ENCODE measurements at regions not wholly inside any gene's neighbourhood (a gene's known extent, or its start where the extent isn't known, plus 50 kb on each side); places are given as distances from the start of the nearest gene placed in this dataset.

DNA sequence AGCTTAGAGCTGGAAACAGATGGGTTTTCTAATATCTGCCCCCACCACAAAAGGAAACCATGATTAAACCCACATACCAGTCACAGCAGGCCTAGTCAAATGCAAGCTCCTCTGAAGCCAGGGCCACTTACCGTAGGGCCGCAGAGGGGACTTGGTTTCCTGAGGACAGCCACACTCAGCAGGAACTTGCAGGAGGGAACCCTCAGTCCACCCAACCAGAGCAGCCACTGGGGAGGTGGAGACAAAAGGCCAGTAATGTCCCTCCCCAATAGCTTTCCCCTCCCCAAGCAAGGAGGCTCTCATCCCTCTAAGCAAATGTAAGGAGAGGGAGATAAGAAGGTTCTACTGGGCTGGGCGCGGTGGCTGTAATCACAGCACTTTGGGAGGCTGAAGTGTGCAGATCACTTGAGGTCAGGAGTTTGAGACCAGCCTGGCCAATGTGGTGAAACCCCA lies 384.4 kb upstream of the JARID2 start:
- H3K9me3 ChIP-seq (ENCODE audit: control insufficient read depth, insufficient read depth, low read length), result no peaks in the 10 kb centered on the region
- no peaks in the 10 kb centered on the region for H3K36me3 ChIP-seq (ENCODE audit: control insufficient read depth, insufficient read depth, low read length)
- H3K27me3 ChIP-seq (ENCODE audit: control insufficient read depth, insufficient read depth, low read length), result no peaks in the 10 kb centered on the region
- peak overlapping the region; percentile 22 for H3K27ac ChIP-seq (ENCODE audit: low read length)
- WGBS (ENCODE audit: insufficient coverage, insufficient read length), result no CpG with 5 or more reads among the region's 4 CpGs
- H3K4me1 ChIP-seq (ENCODE audit: control insufficient read depth, insufficient read depth, low read length), result 0 out of 2 replicates have a peak, but pooled peaks cover 1% of the 10 kb centered on the region
- DNase-seq (ENCODE audit: low read depth, low spot score), result no peak
- no peak overlapping the region for H3K4me3 ChIP-seq (ENCODE audit: low read length)

DNA sequence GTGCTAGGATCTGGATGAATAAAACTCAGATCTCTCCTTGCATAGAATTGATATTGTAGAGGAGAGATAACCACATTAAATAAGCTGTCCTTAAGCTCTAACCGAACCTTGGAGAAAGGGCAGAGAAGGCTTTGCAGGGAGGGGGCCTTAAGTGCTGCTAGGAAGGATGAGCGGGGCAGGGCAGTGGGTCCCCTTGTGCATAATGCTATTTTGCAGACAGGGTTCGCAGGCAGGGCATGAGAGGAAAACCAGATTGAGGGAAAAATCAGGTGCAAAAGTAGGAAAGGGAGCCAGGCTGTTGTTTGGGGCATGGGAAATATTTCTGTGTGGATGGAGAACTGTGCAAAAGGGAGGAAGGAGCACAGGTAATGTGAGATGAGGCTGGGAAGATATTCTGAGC lies 383.0 kb upstream of the JARID2 start:
- Histone ChIP-seq H3K4me3 (ENCODE audit: low read length) (no peak overlapping the region), H3K36me3 (ENCODE audit: control insufficient read depth, insufficient read depth, low read length) (no peaks in the 10 kb centered on the region), H3K27ac (ENCODE audit: low read length) (no peak overlapping the region), H3K27me3 (ENCODE audit: control insufficient read depth, insufficient read depth, low read length) (no peaks in the 10 kb centered on the region), H3K9me3 (ENCODE audit: control insufficient read depth, insufficient read depth, low read length) (no peaks in the 10 kb centered on the region), H3K4me1 (ENCODE audit: control insufficient read depth, insufficient read depth, low read length) (no peaks in the 10 kb centered on the region)
- no peak for DNase-seq (ENCODE audit: low read depth, low spot score)
- WGBS (ENCODE audit: insufficient coverage, insufficient read length), result no CpG with 5 or more reads among the region's 3 CpGs

DNA sequence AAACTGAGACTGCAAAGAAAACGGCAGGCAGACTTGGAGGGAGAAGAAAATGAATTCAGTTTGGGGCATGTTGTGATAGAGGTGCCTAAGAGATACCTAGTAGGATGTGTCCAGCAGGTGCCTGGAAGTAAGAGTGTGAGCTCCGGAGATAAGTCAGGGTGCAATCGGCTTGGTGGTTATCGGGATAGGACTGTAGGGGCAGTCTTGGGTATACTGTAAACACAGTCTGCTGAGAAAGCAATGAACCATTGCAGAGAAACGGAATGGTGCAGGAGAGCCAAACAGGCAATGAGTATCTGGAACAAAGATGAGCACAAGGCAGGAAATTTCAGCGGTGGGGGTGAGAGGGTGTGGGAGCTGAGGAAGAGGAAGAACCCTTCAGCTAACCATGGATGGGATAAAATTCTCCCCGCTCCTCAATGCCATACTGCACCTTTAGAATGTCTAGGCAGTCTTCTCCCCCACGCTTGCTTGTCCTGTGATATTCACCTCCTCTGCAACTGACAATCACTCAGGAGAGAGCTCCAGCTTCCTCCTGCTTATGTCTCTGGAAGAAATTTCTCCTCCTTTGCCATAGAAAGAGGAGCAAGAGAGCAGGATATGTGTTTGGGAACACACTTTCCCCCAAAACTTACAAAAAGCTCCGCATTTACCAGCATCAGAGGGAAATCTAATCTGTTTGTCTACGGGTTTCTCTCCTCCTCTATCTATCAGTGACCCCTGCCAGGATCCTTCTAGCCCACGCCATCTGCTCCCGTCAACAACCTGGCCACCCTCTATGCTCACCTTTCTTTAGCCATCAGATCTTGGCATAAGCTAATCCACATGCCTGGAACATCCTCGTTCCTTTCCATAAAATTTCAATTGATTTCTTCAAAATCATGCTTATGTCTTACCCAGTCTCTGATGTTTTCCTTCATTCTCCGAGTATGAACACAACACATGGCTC lies 381.7 kb upstream of the JARID2 start:
- 100% methylated on average over 1 of the region's 14 CpGs for WGBS (ENCODE audit: insufficient coverage, insufficient read length)
- H3K9me3 ChIP-seq (ENCODE audit: control insufficient read depth, insufficient read depth, low read length), result no peaks in the 10 kb centered on the region
- no peak for DNase-seq (ENCODE audit: low read depth, low spot score)
- H3K4me1 ChIP-seq (ENCODE audit: control insufficient read depth, insufficient read depth, low read length), result no peaks in the 10 kb centered on the region
- no peaks in the 10 kb centered on the region for H3K36me3 ChIP-seq (ENCODE audit: control insufficient read depth, insufficient read depth, low read length)
- H3K27ac ChIP-seq (ENCODE audit: low read length), result no peak overlapping the region
- no peaks in the 10 kb centered on the region for H3K27me3 ChIP-seq (ENCODE audit: control insufficient read depth, insufficient read depth, low read length)
- no peak overlapping the region for H3K4me3 ChIP-seq (ENCODE audit: low read length)

DNA sequence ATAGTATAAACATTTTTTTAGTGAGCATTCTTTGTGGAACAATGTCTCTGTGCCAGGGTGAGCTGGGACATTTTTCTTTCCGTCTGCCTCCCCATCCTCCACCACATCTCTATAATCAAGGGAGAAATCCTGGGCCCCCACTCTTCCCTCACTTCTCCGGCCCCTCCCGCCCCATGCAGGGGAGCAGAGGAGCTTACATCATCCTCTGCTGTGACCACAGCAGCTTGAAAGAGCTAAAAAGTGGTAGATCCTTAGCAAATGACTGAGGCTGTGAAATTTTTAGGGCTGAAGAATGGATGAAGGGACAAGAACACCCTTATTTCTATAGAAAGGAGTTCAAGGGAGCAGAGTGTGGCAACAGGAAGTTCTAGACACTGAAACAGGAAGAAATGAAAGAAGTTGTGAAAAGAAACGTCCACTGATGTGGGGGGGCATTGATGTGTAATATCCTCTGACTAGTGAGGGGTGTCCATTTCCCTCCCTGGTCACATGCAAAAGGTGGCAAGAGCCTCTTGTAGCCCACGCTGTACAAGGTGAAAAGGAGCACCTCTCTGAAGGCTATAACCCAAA lies 380.3 kb upstream of the JARID2 start:
- WGBS (ENCODE audit: insufficient coverage, insufficient read length), result no CpG with 5 or more reads among the region's 5 CpGs
- no peak for DNase-seq (ENCODE audit: low read depth, low spot score)
- no peaks in the 10 kb centered on the region for H3K36me3 ChIP-seq (ENCODE audit: control insufficient read depth, insufficient read depth, low read length)
- H3K4me1 ChIP-seq (ENCODE audit: control insufficient read depth, insufficient read depth, low read length), result no peaks in the 10 kb centered on the region
- H3K4me3 ChIP-seq (ENCODE audit: low read length), result no peak overlapping the region
- no peak overlapping the region for H3K27ac ChIP-seq (ENCODE audit: low read length)
- H3K27me3 ChIP-seq (ENCODE audit: control insufficient read depth, insufficient read depth, low read length), result no peaks in the 10 kb centered on the region
- H3K9me3 ChIP-seq (ENCODE audit: control insufficient read depth, insufficient read depth, low read length), result no peaks in the 10 kb centered on the region

DNA sequence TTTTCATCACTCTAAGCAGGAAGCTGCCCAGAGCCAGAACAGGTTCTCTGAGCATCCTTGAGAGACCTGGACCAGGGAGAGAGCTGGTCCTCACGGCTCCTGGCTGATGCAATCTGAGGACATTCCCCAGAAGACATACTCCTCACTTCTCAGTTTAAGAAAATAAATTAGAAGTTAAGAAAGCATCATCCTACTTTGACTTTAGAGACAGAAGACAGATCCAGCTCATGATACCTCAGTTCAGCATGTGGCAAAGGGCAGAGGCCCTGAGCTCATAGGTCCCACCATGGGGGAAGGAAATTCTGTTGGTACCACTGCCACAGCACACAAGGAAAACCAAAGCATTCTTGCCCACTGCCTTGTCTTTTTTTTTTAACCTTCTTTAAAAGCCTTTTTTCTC lies 378.1 kb upstream of the JARID2 start:
- no peak overlapping the region for H3K27ac ChIP-seq (ENCODE audit: low read length)
- WGBS (ENCODE audit: insufficient coverage, insufficient read length), result no CpG with 5 or more reads among the region's 1 CpG
- no peaks in the 10 kb centered on the region for H3K27me3 ChIP-seq (ENCODE audit: control insufficient read depth, insufficient read depth, low read length)

DNA sequence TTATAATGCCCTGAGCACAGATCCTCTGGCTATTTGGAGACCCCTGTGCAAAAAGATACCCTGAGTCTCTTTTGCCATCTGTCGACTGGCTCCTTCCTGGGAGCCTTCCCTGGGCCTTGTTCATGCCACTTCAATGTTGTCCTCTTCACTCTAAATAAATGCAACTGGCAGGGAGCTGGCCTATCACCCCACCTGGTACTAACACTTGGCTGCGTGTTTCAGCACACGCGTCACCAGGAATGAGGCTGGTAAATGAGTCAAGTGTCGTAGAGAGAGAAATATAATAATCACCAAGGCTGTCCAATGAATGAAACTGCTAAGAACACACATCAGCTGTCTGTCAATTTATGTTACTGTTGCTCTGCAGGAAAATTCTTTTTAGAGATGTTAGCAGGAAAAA lies 374.6 kb upstream of the JARID2 start:
- Histone ChIP-seq H3K9me3 (ENCODE audit: control insufficient read depth, insufficient read depth, low read length) (no peaks in the 10 kb centered on the region), H3K4me3 (ENCODE audit: low read length) (no peak overlapping the region), H3K4me1 (ENCODE audit: control insufficient read depth, insufficient read depth, low read length) (no peaks in the 10 kb centered on the region), H3K36me3 (ENCODE audit: control insufficient read depth, insufficient read depth, low read length) (no peaks in the 10 kb centered on the region), H3K27me3 (ENCODE audit: control insufficient read depth, insufficient read depth, low read length) (no peaks in the 10 kb centered on the region), H3K27ac (ENCODE audit: low read length) (no peak overlapping the region)
- WGBS (ENCODE audit: insufficient coverage, insufficient read length), result no CpG with 5 or more reads among the region's 5 CpGs
- DNase-seq (ENCODE audit: low read depth, low spot score), result no peak

More for the DNA sequence above, 378.1 kb upstream of the JARID2 start:
- Histone ChIP-seq H3K4me1 (ENCODE audit: control insufficient read depth, insufficient read depth, low read length) (no peaks in the 10 kb centered on the region), H3K9me3 (ENCODE audit: control insufficient read depth, insufficient read depth, low read length) (no peaks in the 10 kb centered on the region), H3K36me3 (ENCODE audit: control insufficient read depth, insufficient read depth, low read length) (no peaks in the 10 kb centered on the region), H3K4me3 (ENCODE audit: low read length) (no peak overlapping the region)
- no peak for DNase-seq (ENCODE audit: low read depth, low spot score)

DNA sequence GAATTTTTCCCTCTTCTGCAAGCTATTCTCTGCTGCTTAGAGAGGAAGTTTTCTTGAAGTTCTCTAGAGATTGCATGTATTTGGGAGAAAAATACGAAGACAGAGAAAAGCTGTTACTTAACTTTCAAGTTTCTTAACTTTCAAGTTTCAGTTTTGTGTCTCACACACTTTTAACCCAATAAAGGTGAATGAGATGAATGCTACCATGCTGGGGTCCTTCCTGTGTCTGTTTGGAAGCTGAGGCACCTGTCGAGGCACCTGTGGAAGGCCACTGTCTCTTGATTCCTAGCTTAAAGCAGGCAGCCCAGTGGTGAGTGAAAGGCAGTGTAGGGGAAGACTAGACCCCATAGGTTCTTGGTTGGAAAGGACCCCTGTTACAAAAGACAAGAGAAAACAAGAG lies 372.8 kb upstream of the JARID2 start:
- no CpG with 5 or more reads among the region's 2 CpGs for WGBS (ENCODE audit: insufficient coverage, insufficient read length)
- Histone ChIP-seq H3K27me3 (ENCODE audit: control insufficient read depth, insufficient read depth, low read length) (no peaks in the 10 kb centered on the region), H3K36me3 (ENCODE audit: control insufficient read depth, insufficient read depth, low read length) (no peaks in the 10 kb centered on the region), H3K4me1 (ENCODE audit: control insufficient read depth, insufficient read depth, low read length) (no peaks in the 10 kb centered on the region), H3K27ac (ENCODE audit: low read length) (no peak overlapping the region), H3K4me3 (ENCODE audit: low read length) (no peak overlapping the region), H3K9me3 (ENCODE audit: control insufficient read depth, insufficient read depth, low read length) (no peaks in the 10 kb centered on the region)
- DNase-seq (ENCODE audit: low read depth, low spot score), result no peak

DNA sequence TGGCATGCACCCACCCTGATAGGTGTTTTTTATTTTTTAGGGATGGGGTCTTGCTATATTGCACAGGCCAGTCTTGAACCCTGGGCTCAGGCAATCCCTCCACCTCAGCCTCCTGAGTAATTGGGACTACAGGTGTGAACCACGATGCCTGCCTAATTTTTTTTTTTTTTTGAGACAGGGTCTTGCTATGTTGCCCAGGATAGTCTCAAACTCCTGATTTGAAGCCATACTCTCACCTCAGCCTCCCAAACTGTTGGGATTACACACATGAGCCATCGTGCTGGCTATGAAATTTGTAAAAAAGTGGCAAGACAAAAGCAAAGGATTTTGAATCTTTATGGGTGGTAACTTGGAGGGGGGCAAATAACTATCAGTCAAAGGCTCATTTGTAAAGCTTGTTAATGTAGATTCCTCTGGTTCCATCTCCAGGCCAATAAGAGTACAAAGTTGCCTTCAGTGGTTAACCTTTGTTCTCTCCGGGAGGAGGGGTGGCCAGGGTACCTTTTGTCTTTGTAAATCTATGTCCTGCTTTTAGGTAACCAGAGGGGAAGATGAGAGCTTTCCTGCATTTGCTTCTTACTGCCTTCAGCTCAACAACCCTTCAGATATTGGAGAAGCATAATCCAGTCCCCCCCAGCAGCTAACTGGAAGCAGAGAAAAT lies 372.0 kb upstream of the JARID2 start:
- H3K4me1 ChIP-seq (ENCODE audit: control insufficient read depth, insufficient read depth, low read length), result no peaks in the 10 kb centered on the region
- H3K27ac ChIP-seq (ENCODE audit: low read length), result no peak overlapping the region
- no peaks in the 10 kb centered on the region for H3K27me3 ChIP-seq (ENCODE audit: control insufficient read depth, insufficient read depth, low read length)
- WGBS (ENCODE audit: insufficient coverage, insufficient read length), result no CpG with 5 or more reads among the region's 3 CpGs
- H3K9me3 ChIP-seq (ENCODE audit: control insufficient read depth, insufficient read depth, low read length), result no peaks in the 10 kb centered on the region
- no peak for DNase-seq (ENCODE audit: low read depth, low spot score)
- no peaks in the 10 kb centered on the region for H3K36me3 ChIP-seq (ENCODE audit: control insufficient read depth, insufficient read depth, low read length)
- no peak overlapping the region for H3K4me3 ChIP-seq (ENCODE audit: low read length)

DNA sequence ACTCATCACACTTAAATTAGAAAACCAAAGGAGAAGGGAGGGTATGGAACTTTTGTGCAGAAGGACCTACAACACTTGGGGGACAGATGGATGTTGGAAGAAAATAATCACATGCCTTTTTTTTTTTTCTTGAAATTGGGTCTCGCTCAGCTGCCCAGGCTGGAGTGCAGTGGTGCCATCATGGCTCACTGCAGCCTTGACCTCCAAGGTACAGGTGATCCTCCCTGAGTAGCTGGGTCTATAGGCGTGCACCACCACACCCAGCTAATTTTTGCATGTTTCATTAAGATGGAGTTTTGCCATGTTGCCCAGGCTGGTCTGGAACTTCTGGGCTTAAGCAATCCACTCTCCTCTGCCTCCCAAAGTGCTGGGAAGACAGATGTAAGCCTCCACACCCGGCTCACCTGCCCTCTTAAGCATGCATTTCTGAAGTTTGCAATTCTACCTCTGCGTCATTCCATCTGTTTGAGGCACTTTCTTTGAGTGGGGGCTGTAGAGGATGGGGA lies 370.8 kb upstream of the JARID2 start:
- Histone ChIP-seq H3K27ac (ENCODE audit: low read length) (no peak overlapping the region), H3K4me1 (ENCODE audit: control insufficient read depth, insufficient read depth, low read length) (no peaks in the 10 kb centered on the region)
- no peak for DNase-seq (ENCODE audit: low read depth, low spot score)

DNA sequence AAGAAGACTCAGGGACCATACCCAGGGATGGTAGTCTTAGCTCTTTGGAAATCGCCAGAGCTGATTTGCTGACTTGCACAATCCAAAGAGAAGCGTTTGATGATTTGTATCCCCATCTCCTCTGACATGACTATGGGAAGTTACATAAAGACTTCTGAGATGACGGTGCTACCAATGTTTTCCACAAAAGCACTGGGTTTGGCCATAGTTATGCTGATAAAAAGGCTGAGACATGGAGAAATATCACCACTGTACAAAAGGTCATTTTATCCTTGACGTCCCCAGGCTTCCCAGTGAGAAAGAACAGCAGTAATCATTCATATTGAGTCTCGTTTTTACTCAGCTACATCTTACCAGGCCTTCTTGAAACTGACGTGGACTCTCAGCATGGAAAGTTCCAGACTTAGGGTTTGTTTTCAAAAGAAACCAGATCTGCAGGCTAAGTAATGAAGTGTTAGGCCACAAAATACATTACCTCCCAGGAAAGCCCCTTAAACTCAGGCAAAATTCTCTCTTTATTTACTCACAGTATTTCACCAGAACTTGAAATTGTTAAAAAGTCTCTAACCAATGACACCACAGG lies 370.3 kb upstream of the JARID2 start:
- H3K27me3 ChIP-seq (ENCODE audit: control insufficient read depth, insufficient read depth, low read length), result no peaks in the 10 kb centered on the region
- no peak overlapping the region for H3K27ac ChIP-seq (ENCODE audit: low read length)
- H3K4me3 ChIP-seq (ENCODE audit: low read length), result no peak overlapping the region
- H3K36me3 ChIP-seq (ENCODE audit: control insufficient read depth, insufficient read depth, low read length), result no peaks in the 10 kb centered on the region
- no CpG with 5 or more reads among the region's 6 CpGs for WGBS (ENCODE audit: insufficient coverage, insufficient read length)
- no peaks in the 10 kb centered on the region for H3K9me3 ChIP-seq (ENCODE audit: control insufficient read depth, insufficient read depth, low read length)
- H3K4me1 ChIP-seq (ENCODE audit: control insufficient read depth, insufficient read depth, low read length), result no peaks in the 10 kb centered on the region
- no peak for DNase-seq (ENCODE audit: low read depth, low spot score)

More for the DNA sequence above, 370.8 kb upstream of the JARID2 start:
- Histone ChIP-seq H3K9me3 (ENCODE audit: control insufficient read depth, insufficient read depth, low read length) (no peaks in the 10 kb centered on the region), H3K27me3 (ENCODE audit: control insufficient read depth, insufficient read depth, low read length) (no peaks in the 10 kb centered on the region), H3K36me3 (ENCODE audit: control insufficient read depth, insufficient read depth, low read length) (no peaks in the 10 kb centered on the region), H3K4me3 (ENCODE audit: low read length) (no peak overlapping the region)
- no CpG with 5 or more reads among the region's 4 CpGs for WGBS (ENCODE audit: insufficient coverage, insufficient read length)
